ENCODE measurements at regions not wholly inside any gene's neighbourhood (a gene's known extent, or its start where the extent isn't known, plus 50 kb on each side); places are given as distances from the start of the nearest gene placed in this dataset.

- TF ChIP-seq ZSCAN32 (CRISPR knock-in tag; IDR thresholded peaks at IDR 0.05) = no peak
- no peak for TF ChIP-seq NFRKB (IDR thresholded peaks at IDR 0.05; ENCODE audit: low read depth)
- TF ChIP-seq THAP12 (CRISPR knock-in tag; IDR thresholded peaks at IDR 0.05) = no peak
- TF ChIP-seq PRMT5 (CRISPR knock-in tag; IDR thresholded peaks at IDR 0.05) = no peak
- TF ChIP-seq GABPB2 (CRISPR knock-in tag; conservative IDR thresholded peaks at IDR 0.05) = no peak
- no peak for TF ChIP-seq HNRNPK (IDR thresholded peaks at IDR 0.05; ENCODE audit: low read depth, low read length, poor library complexity, severe bottlenecking)
- no peak for TF ChIP-seq POLR3G (IDR thresholded peaks at IDR 0.05; ENCODE audit: extremely low read depth, insufficient read length, insufficient replicate concordance)
- TF ChIP-seq NUFIP1 (IDR thresholded peaks at IDR 0.05; ENCODE audit: partially characterized antibody) = no peak
- TF ChIP-seq ZNF75A (CRISPR knock-in tag; IDR thresholded peaks at IDR 0.05) = no peak
- DNase-seq (ENCODE audit: extremely low read depth in 1 of 4, low spot score in 3 of 4) (no peak), FAIRE-seq (no peak), ATAC-seq (no peak)
- intact Hi-C loops (cut with micrococcal nuclease) = no loop called here
- no TSS peak for BruUV-seq (replicated peaks)
- CTCF ChIA-PET (ENCODE audit: low intra/inter-chr PET ratio) = no interaction called here
- H3K4me1 ChIP-seq (replicated peaks in 1 of 2; ENCODE audit: control insufficient read depth in 2 of 2, insufficient read depth in 2 of 2, low read length in 2 of 2) = no peaks in the 10 kb centered on the region; a peak in 1 of 5 replicates
- no peak overlapping the region for H3K9ac ChIP-seq (ENCODE audit: insufficient read depth in 1 of 2, low read depth in 2 of 2, low read length in 2 of 2)
- WGBS (ENCODE audit: insufficient coverage, low coverage, missing lambda C conversion rate) = 0% methylated on average over 1 of the region's 1 CpG
- H3K36me3 ChIP-seq (ENCODE audit: control insufficient read depth, insufficient read depth, low read length) = no peaks in the 10 kb centered on the region
- in situ Hi-C loops (cut with MboI) = no loop called here
- no peaks in the 10 kb centered on the region for H3K79me2 ChIP-seq (ENCODE audit: control insufficient read depth, insufficient read depth, low read length)
- H3K27me3 ChIP-seq (ENCODE audit: control insufficient read depth in 2 of 2, insufficient read depth in 2 of 2, low read length in 2 of 2) = peaks cover 3 to 9% of the 10 kb centered on the region in 2 experiments; a peak in 1 of 5 replicates
- no peaks in the 10 kb centered on the region for H3K9me1 ChIP-seq (ENCODE audit: control insufficient read depth, insufficient read depth, low read length)
- no peak overlapping the region for H3K27ac ChIP-seq (ENCODE audit: extremely low read depth, low read depth, low read length)
- H4K20me1 ChIP-seq (replicated peaks; ENCODE audit: control insufficient read depth, insufficient read depth, low read length) = no peaks in the 10 kb centered on the region
- H3K4me3 ChIP-seq = no peak overlapping the region
- POLR2A ChIA-PET = interaction anchor here (0.6 kb wide), 1 partner anchor 118 kb away, joined by 3 read pairs; no protein-coding TSS in a partner anchor
- no peak overlapping the region for H3K4me2 ChIP-seq (ENCODE audit: insufficient read depth, low read length)
- no peaks in the 10 kb centered on the region for H3K9me3 ChIP-seq (replicated peaks; ENCODE audit: control insufficient read depth, insufficient read depth, low read depth, low read length)
- H2AFZ ChIP-seq (ENCODE audit: low read depth, low read length) = no peak overlapping the region
Measured at GRCh38 chrX:134177527-134177926, 59.5 kb upstream of the CCDC160 start.

Data from K562 (cell line).